A673 (cell line): ENCODE measurements at regions not wholly inside any gene's neighbourhood (a gene's known extent, or its start where the extent isn't known, plus 50 kb on each side); places are given as distances from the start of the nearest gene placed in this dataset.

ENCODE experiments used
- CTCF ChIP-seq: fragments of 300-800, 200-600 bp; sonication (generic); conservative IDR thresholded peaks from 2 replicates; pipeline ENCODE4 v1.5.1; 2017; ENCODE audit warnings: low read depth, mild to moderate bottlenecking, antibody characterized with exemption, low read length, moderate library complexity, mixed read lengths
- EZH2 ChIP-seq: fragments of 200-600 bp; sonication (generic); IDR thresholded peaks from 2 replicates; pipeline ENCODE4 v1.6.1; 2017; ENCODE audit warnings: borderline replicate concordance, low read depth, mild to moderate bottlenecking, mixed read lengths, antibody characterized with exemption, low read length; ENCODE audit not compliant: poor library complexity, severe bottlenecking

- TF ChIP-seq EZH2 (no peak), CTCF (no peak)
Measured at GRCh38 chr5:13179407-13180087, 764.9 kb downstream of the DNAH5 start.
